GM12865 (cell line): ENCODE measurements at regions not wholly inside any gene's neighbourhood (a gene's known extent, or its start where the extent isn't known, plus 50 kb on each side); places are given as distances from the start of the nearest gene placed in this dataset.
"Not testable (repeated sequence)": the region's sequence is repeated elsewhere in the genome, so short reads cannot be mapped to it uniquely, and the experiment has no call there.

Source experiments
- DNase-seq: peaks from one replicate; pipeline ENCODE4 v3.0.0; 2010; ENCODE audit warnings: low read depth
- H3K4me3 ChIP-seq: 2 replicates; pipeline ENCODE4 v1.5.1; 2011; ENCODE audit warnings: mild to moderate bottlenecking, low read depth, low read length, control low read depth
- CTCF ChIP-seq: IDR thresholded peaks from 2 replicates; pipeline ENCODE4 v1.5.1; 2011; ENCODE audit warnings: low read length, control low read depth, low read depth, inconsistent platforms; ENCODE audit not compliant: insufficient read depth; ENCODE audit errors: missing control alignments

DNA sequence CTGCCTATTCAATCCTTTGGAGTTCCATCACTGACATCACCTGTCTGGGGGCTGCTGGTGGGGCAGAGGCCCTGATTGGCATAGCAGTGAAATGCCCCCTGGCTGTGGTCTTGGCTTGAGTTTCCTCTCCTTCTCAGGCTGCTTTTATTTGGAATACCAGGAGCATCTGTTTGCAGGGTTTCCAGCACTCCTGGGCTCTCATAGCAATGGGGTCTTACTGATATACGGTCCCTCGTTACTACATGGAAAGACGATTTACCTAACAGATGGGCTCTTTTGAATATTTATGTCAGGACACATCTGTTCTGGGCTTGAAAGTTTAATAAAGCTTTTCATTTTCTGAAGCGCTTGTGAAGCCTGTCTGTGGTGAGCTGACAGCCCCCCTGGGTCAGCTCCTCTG, 230.3 kb downstream of the SLC4A3 start:
- H3K4me3 ChIP-seq: no peak overlapping the region
- no peak for TF ChIP-seq CTCF
- DNase-seq: no peak

- no peak overlapping the region for H3K4me3 ChIP-seq
- no peak for DNase-seq
- TF ChIP-seq CTCF: no peak
Measured at GRCh38 chr2:219861307-219861706, 233.9 kb downstream of the SLC4A3 start.

DNA sequence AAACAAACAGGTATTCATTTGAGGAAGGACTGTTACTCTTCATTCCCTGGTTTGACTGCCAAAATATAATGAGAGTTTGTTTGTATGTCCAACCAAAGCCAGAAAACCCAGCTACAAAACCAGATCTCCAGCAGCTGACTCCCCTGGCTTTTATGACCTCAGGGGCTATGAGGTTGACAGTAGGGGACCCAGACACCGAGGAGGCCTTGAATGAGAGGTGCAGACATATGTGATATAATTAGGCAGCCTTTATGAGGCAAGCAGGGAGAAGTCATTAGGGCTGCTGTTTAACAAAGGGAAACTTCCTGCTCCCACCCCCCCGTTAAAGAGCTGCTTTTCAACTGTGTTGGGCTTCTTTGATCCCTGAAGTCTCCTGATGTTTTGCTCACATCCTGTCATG, 236.7 kb downstream of the SLC4A3 start:
- DNase-seq: no peak
- H3K4me3 ChIP-seq: no peak overlapping the region
- no peak for TF ChIP-seq CTCF

DNA sequence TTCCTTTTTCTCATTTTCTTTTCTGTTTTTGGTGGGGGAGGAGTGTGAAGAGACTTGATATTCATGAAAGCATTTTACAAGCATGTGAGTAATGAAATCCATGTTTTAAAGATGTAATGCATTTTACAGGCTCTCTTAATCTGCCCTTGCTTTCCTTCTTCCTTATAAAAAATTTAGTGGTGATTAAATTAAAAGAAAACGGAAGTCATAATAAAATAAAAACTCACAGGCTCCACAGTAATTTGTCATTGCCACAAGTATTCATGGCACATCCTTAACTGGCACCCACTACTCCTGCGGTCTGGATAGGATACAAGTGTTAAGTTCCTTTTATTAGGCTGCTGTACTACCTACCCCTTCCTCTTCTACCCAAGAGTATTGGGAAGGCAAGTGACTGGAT, 241.2 kb downstream of the SLC4A3 start:
- H3K4me3 ChIP-seq: no peak overlapping the region
- no peak for TF ChIP-seq CTCF
- DNase-seq: no peak

GRCh38 chr2:219870041-219870440, 242.6 kb downstream of the SLC4A3 start:
- H3K4me3 ChIP-seq: no peak overlapping the region
- DNase-seq: no peak
- no peak for TF ChIP-seq CTCF

- no peak for DNase-seq
- H3K4me3 ChIP-seq: no peak overlapping the region
- no peak for TF ChIP-seq CTCF
Measured at GRCh38 chr2:219871351-219871750, 243.9 kb downstream of the SLC4A3 start.

DNA sequence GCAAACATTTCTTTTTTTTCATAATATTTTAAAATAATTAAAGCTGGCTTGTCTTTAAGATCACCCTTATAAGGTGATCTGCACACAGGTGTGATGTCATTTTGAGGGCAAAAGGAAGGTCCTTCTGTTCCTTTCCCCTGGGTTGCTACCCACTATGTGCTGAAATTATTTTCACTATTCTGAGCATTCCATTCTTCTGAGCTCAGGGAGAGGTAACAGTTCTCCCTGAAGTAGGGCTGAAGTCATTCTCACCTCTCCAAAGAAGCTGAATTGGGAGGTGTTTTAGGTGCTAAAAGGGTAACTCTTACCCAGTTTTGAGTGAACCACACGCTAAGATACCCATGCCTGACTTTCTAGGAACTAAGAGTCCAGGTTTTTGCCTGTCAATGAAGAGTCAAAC, 247.6 kb downstream of the SLC4A3 start:
- no peak for DNase-seq
- no peak for TF ChIP-seq CTCF
- no peak overlapping the region for H3K4me3 ChIP-seq

- H3K4me3 ChIP-seq, DNase-seq: not testable (repeated sequence)
Measured at GRCh38 chr2:219875986-219876385, 248.6 kb downstream of the SLC4A3 start.
